ENCODE measurements at regions not wholly inside any gene's neighbourhood (a gene's known extent, or its start where the extent isn't known, plus 50 kb on each side); places are given as distances from the start of the nearest gene placed in this dataset.

- no peak overlapping the region for H3K4ac ChIP-seq (replicated peaks; ENCODE audit: insufficient read length, low read depth, low read length)
Observed at GRCh38 chr20:37610203-37610798, 82.6 kb upstream of the BLCAP start.

More at GRCh38 chr20:37610203-37610798, 82.6 kb upstream of the BLCAP start:
- no peaks in the 10 kb centered on the region for H3K9me3 ChIP-seq (ENCODE audit: insufficient read depth in 2 of 2, low read depth in 1 of 2, low read length in 1 of 2)
- H2BK15ac ChIP-seq (ENCODE audit: low read length): no peak overlapping the region
- H4K20me1 ChIP-seq (replicated peaks in 1 of 2; ENCODE audit: control insufficient read depth in 1 of 2, insufficient read depth in 2 of 2, low read length in 2 of 2): no peaks in the 10 kb centered on the region
- no peaks in the 10 kb centered on the region for H3K4me1 ChIP-seq (replicated peaks in 1 of 4; ENCODE audit: control insufficient read depth in 3 of 4, insufficient read depth in 4 of 4, low read length in 3 of 4)
- H2AFZ ChIP-seq (ENCODE audit: low read length): no peak overlapping the region
- H3K4me2 ChIP-seq (ENCODE audit: insufficient read depth in 1 of 2, low read depth in 2 of 2, low read length in 2 of 2): no peak overlapping the region
- H2BK120ac ChIP-seq (replicated peaks; ENCODE audit: low read depth, low read length): no peak overlapping the region
- H4K8ac ChIP-seq (ENCODE audit: extremely low read depth, insufficient read depth, low read length): no peak overlapping the region
- no peak overlapping the region for H4K91ac ChIP-seq (replicated peaks; ENCODE audit: insufficient read length, low read length)
- H3K18ac ChIP-seq (ENCODE audit: extremely low read depth, low read length): no peak overlapping the region
- no peaks in the 10 kb centered on the region for H3K23me2 ChIP-seq (ENCODE audit: low read depth, low read length)
- TF ChIP-seq MAFK (IDR thresholded peaks at IDR 0.05; ENCODE audit: low read depth, low read length): no peak
- no peak for TF ChIP-seq SP4 (IDR thresholded peaks at IDR 0.05; ENCODE audit: low read length)
- no peak for TF ChIP-seq RBBP5 (IDR thresholded peaks at IDR 0.05; ENCODE audit: borderline replicate concordance, low read depth, low read length)
- no peak for TF ChIP-seq GTF2F1 (IDR thresholded peaks at IDR 0.05; ENCODE audit: borderline replicate concordance, low read depth, low read length)
- TF ChIP-seq EP300 (IDR thresholded peaks at IDR 0.05; ENCODE audit: borderline replicate concordance in 1 of 2, low read depth in 2 of 2, low read length in 2 of 2): no peak
- TF ChIP-seq BACH1 (IDR thresholded peaks at IDR 0.05; ENCODE audit: low read length): no peak
- TF ChIP-seq RAD21 (IDR thresholded peaks at IDR 0.05 in 1 of 2, conservative IDR thresholded peaks at IDR 0.05 in 1 of 2; ENCODE audit: low read depth in 2 of 2, low read length in 2 of 2): no peak
- no peak for TF ChIP-seq CTBP2 (IDR thresholded peaks at IDR 0.05; ENCODE audit: borderline replicate concordance, insufficient read depth, insufficient read length, low read length)
- TF ChIP-seq JUND (IDR thresholded peaks at IDR 0.05; ENCODE audit: low read length): no peak
- no peak for TF ChIP-seq CREB1 (IDR thresholded peaks at IDR 0.05)
- 79% methylated on average over 14 of the region's 14 CpGs; no CpG with 5 or more reads in 1 of the 2 experiments for WGBS, 2 experiments (ENCODE audit: extremely low coverage in 1 of 2, insufficient coverage in 1 of 2, insufficient read length in 1 of 2, insufficient replicate concordance in 2 of 2, low coverage in 1 of 2, low lambda C conversion rate in 2 of 2, missing lambda C conversion rate in 1 of 2)
- H3K27ac ChIP-seq (ENCODE audit: low read depth, low read length): no peak overlapping the region
- H3K56ac ChIP-seq (replicated peaks; ENCODE audit: insufficient read length, low read depth, low read length): no peak overlapping the region
- H3K9ac ChIP-seq (replicated peaks in 1 of 4; ENCODE audit: extremely low read depth in 1 of 4, low read depth in 3 of 4, low read length in 3 of 4): no peak overlapping the region
- H2BK5ac ChIP-seq (ENCODE audit: low read depth, low read length): no peak overlapping the region
- ChIA-PET CTCF (ENCODE audit: partially characterized antibody) (interaction anchor here (0.6 to 0.9 kb wide), 2 partner anchors 27 to 37 kb away, joined by 3 read pairs; no protein-coding TSS in a partner anchor), POLR2A (ENCODE audit: partially characterized antibody) (no interaction called here)
- no peaks in the 10 kb centered on the region for H3K36me3 ChIP-seq (ENCODE audit: control insufficient read depth in 2 of 4, insufficient read depth in 4 of 4, low read length in 3 of 4)
- no peak overlapping the region for H3K23ac ChIP-seq (ENCODE audit: insufficient read length)
- no peaks in the 10 kb centered on the region for H3K79me1 ChIP-seq (ENCODE audit: low read depth, low read length)
- FAIRE-seq: no peak
- no peak for DNase-seq (ENCODE audit: low read depth in 1 of 2, low spot score in 2 of 2)
- H3K4me3 ChIP-seq (ENCODE audit: extremely low read depth in 1 of 4, insufficient read depth in 2 of 4, low read depth in 3 of 4, low read length in 4 of 4): no peak overlapping the region
- no peak overlapping the region for H2AK5ac ChIP-seq (ENCODE audit: low read depth, low read length)
- H3K79me2 ChIP-seq (ENCODE audit: control insufficient read depth in 1 of 2, insufficient read depth in 2 of 2, low read length in 2 of 2): no peaks in the 10 kb centered on the region
- no peak overlapping the region for H4K5ac ChIP-seq (ENCODE audit: insufficient read length, low read depth, low read length)
- H3K27me3 ChIP-seq (replicated peaks in 1 of 4; ENCODE audit: control insufficient read depth in 3 of 4, extremely low read depth in 1 of 4, insufficient read depth in 3 of 4, low read length in 3 of 4): no peaks in the 10 kb centered on the region
- no peak overlapping the region for H3K14ac ChIP-seq (ENCODE audit: insufficient read length)
- no peak overlapping the region for H2BK20ac ChIP-seq (ENCODE audit: low read length)
- no peak overlapping the region for H2BK12ac ChIP-seq (ENCODE audit: low read depth, low read length)

Measured in H1 (cell line).